NT2/D1 (cell line): ENCODE measurements at regions not wholly inside any gene's neighbourhood (a gene's known extent, or its start where the extent isn't known, plus 50 kb on each side); places are given as distances from the start of the nearest gene placed in this dataset.
"Not testable (repeated sequence)": the region's sequence is repeated elsewhere in the genome, so short reads cannot be mapped to it uniquely, and the experiment has no call there.

Experiments used
- DNase-seq: peaks from one replicate; pipeline ENCODE4 v3.0.0-alpha.2; 2011; ENCODE audit warnings: low read depth, low spot score
- H3K27me3 ChIP-seq: 2 replicates; pipeline ENCODE4 v1.6.0; 2011; ENCODE audit warnings: mild to moderate bottlenecking; ENCODE audit not compliant: insufficient read length, insufficient read depth
- H3K36me3 ChIP-seq: 2 replicates; pipeline ENCODE4 v1.6.1; 2011; ENCODE audit warnings: mild to moderate bottlenecking, low read length, mixed read lengths; ENCODE audit not compliant: insufficient read depth, insufficient read length
- H3K4me1 ChIP-seq: 2 replicates; pipeline ENCODE4 v1.5.1; 2011; ENCODE audit not compliant: insufficient read depth, insufficient read length
- H3K4me3 ChIP-seq: 2 replicates; pipeline ENCODE4 v1.5.1; 2011; ENCODE audit warnings: low read depth; ENCODE audit not compliant: insufficient read length
- H3K9ac ChIP-seq: 2 replicates; pipeline ENCODE4 v1.6.0; 2011; ENCODE audit warnings: low read depth; ENCODE audit not compliant: insufficient read length
- H3K9me3 ChIP-seq: 2 replicates; pipeline ENCODE4 v1.5.1; 2011; ENCODE audit warnings: mild to moderate bottlenecking, low read length; ENCODE audit not compliant: insufficient read depth
- SUZ12 ChIP-seq: IDR thresholded peaks from 2 replicates; pipeline ENCODE4 v1.6.1; 2011; ENCODE audit not compliant: insufficient read length, insufficient read depth; ENCODE audit errors: extremely low read depth
- YY1 ChIP-seq: IDR thresholded peaks from 2 replicates; pipeline ENCODE4 v1.6.1; 2011; ENCODE audit not compliant: insufficient read length, insufficient read depth
- ZNF274 ChIP-seq: IDR thresholded peaks from 2 replicates; pipeline ENCODE4 v1.6.1; 2011; ENCODE audit warnings: mild to moderate bottlenecking, low read depth, low read length

- no peak overlapping the region for H3K4me3 ChIP-seq
- no peak for DNase-seq
These were observed 86.5 kb downstream of the DLEU7 start for GRCh38 chr13:50757008-50757407.

GRCh38 chr13:50758796-50759195 is 84.7 kb downstream of the DLEU7 start:
- DNase-seq: no peak
- no peak overlapping the region for H3K9ac ChIP-seq
- H3K27me3 ChIP-seq: no peaks in the 10 kb centered on the region
- H3K36me3 ChIP-seq: no peaks in the 10 kb centered on the region
- TF ChIP-seq ZNF274 (no peak), YY1 (no peak), SUZ12 (no peak)
- H3K4me1 ChIP-seq: no peaks in the 10 kb centered on the region
- H3K4me3 ChIP-seq: no peak overlapping the region
- H3K9me3 ChIP-seq: no peaks in the 10 kb centered on the region

More at GRCh38 chr13:50757008-50757407, 86.5 kb downstream of the DLEU7 start:
- no peak for TF ChIP-seq SUZ12
- TF ChIP-seq ZNF274: no peak
- no peak for TF ChIP-seq YY1
- Histone ChIP-seq H3K27me3 (no peaks in the 10 kb centered on the region), H3K9me3 (no peaks in the 10 kb centered on the region), H3K9ac (no peak overlapping the region), H3K4me1 (no peaks in the 10 kb centered on the region), H3K36me3 (no peaks in the 10 kb centered on the region)

DNA sequence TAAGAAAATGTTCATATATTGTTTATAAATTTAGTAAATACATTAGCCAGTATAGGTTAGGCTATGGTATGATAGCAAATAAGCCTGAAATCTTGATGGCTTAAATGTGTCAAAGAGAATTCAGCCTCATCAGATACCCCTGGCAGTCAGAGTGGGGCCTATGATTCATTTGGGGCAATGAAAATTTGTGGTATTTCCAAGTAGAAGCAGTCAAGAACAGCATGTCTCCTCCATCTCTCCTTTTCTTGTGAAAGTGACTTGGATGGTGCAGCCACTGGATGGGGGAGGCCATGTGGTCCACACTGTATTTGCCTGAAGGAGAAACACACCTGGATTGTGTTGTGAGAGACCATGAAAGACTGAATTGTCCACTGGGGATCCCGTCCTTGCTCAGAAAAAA is 82.7 kb downstream of the DLEU7 start:
- H3K9ac ChIP-seq: no peak overlapping the region
- H3K4me1 ChIP-seq: no peaks in the 10 kb centered on the region
- H3K27me3 ChIP-seq: no peaks in the 10 kb centered on the region
- TF ChIP-seq ZNF274 (no peak), YY1 (no peak), SUZ12 (no peak)
- H3K36me3 ChIP-seq: no peaks in the 10 kb centered on the region
- H3K9me3 ChIP-seq: no peaks in the 10 kb centered on the region
- DNase-seq: no peak
- no peak overlapping the region for H3K4me3 ChIP-seq

- Histone ChIP-seq H3K36me3 (no peaks in the 10 kb centered on the region), H3K9me3 (no peaks in the 10 kb centered on the region), H3K27me3 (no peaks in the 10 kb centered on the region), H3K4me3 (no peak overlapping the region), H3K9ac (no peak overlapping the region), H3K4me1 (no peaks in the 10 kb centered on the region)
- no peak for TF ChIP-seq YY1
- no peak for TF ChIP-seq SUZ12
- TF ChIP-seq ZNF274: no peak
- no peak for DNase-seq
These were observed 82.1 kb downstream of the DLEU7 start for GRCh38 chr13:50761406-50761805.

DNA sequence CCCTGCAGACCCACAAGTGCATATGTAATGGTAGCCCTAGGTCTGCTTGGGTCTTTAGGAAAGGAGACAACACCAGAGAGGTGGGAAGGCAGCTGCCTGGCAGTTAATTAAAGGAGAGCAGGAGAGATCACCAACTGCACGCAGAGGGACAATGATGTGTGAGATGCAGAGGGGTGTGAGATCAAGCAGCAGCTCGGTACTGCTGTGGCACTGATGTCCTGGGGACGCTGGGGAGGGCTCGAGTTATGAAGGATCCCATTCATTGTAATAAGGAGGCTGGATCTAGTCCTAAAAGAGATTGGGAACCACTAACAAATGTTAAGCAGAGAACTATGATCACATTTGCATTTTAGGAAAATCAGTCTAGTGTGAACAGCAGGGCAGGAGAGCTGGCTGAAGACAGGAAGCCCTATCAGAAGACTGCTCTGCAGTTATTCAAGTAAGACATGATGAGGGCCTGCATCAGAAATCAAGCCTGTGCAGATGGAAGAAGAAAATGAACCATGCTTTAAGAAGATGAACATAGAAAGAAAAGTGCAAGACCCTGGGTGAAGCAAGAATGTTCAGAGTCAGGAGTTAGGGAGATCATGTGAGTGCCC is 80.4 kb downstream of the DLEU7 start:
- no peaks in the 10 kb centered on the region for H3K36me3 ChIP-seq
- H3K4me1 ChIP-seq: no peaks in the 10 kb centered on the region
- H3K9ac ChIP-seq: no peak overlapping the region
- no peak for DNase-seq
- no peak overlapping the region for H3K4me3 ChIP-seq
- H3K27me3 ChIP-seq: no peaks in the 10 kb centered on the region
- H3K9me3 ChIP-seq: no peaks in the 10 kb centered on the region
- TF ChIP-seq YY1 (no peak), SUZ12 (no peak), ZNF274 (no peak)

DNA sequence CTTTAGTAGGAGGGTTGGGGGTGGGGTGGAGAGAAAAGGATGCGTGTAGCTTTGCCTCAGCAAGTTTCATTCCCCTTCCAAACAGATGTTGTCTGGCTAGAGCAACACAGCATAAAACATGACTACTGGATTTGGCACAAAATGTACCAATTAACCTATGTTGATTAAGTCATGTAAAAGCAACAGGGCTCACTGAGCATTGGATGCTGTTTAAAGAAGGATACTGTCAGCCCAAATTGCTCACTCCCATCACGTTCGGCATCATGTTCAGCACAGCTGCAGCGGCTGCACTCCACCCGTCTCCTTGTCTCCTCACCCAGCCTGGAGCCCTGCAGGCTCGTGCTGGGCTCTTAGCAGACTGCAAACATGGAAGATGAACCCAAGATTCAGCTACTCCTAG is 77.5 kb downstream of the DLEU7 start:
- Histone ChIP-seq H3K27me3 (no peaks in the 10 kb centered on the region), H3K36me3 (no peaks in the 10 kb centered on the region), H3K9me3 (no peaks in the 10 kb centered on the region), H3K9ac (no peak overlapping the region), H3K4me1 (no peaks in the 10 kb centered on the region), H3K4me3 (no peak overlapping the region)
- TF ChIP-seq SUZ12: no peak
- TF ChIP-seq YY1: no peak
- no peak for DNase-seq

GRCh38 chr13:50766695-50767094 is 76.8 kb downstream of the DLEU7 start:
- no peak overlapping the region for H3K9ac ChIP-seq
- no peak for DNase-seq
- TF ChIP-seq YY1: no peak
- no peak for TF ChIP-seq SUZ12
- TF ChIP-seq ZNF274: no peak

DNA sequence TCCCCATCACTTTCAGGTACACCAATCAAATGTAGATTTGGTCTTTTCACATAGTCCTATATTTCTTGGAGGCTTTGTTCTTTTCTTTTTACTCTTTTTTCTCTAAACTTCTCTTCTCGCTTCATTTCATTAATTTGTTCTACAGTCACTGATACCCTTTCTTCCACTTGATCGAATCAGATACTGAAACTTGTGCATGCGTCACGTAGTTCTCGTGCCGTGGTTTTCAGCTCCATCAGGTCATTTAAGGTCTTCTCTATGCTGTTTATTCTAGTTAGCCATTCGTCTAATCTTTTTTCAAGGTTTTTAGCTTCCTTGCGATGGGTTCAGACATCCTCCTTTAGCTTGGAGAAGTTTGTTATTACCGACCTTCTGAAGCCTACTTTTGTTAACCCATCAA is 70.6 kb downstream of the DLEU7 start:
- not testable (repeated sequence) for H3K36me3 ChIP-seq, H3K9me3 ChIP-seq, H3K4me3 ChIP-seq, H3K27me3 ChIP-seq, H3K9ac ChIP-seq, H3K4me1 ChIP-seq, DNase-seq

More at GRCh38 chr13:50766695-50767094, 76.8 kb downstream of the DLEU7 start:
- no peaks in the 10 kb centered on the region for H3K27me3 ChIP-seq
- H3K9me3 ChIP-seq: no peaks in the 10 kb centered on the region
- H3K4me3 ChIP-seq: no peak overlapping the region
- no peaks in the 10 kb centered on the region for H3K4me1 ChIP-seq
- no peaks in the 10 kb centered on the region for H3K36me3 ChIP-seq
